ENCODE measurements at regions not wholly inside any gene's neighbourhood (a gene's known extent, or its start where the extent isn't known, plus 50 kb on each side); places are given as distances from the start of the nearest gene placed in this dataset.

- no peak for TF ChIP-seq CTCF (IDR thresholded peaks at IDR 0.05)
- no peak for TF ChIP-seq POLR2A (IDR thresholded peaks at IDR 0.05)
- no peak for TF ChIP-seq POLR2AphosphoS5 (IDR thresholded peaks at IDR 0.05; ENCODE audit: insufficient read depth in 1 of 2, low read depth in 1 of 2)
Measured at GRCh38 chr10:61100887-61101286, 156.9 kb upstream of the RHOBTB1 start.

Measured in vagina (tissue), 2 donors.